ENCODE measurements at regions not wholly inside any gene's neighbourhood (a gene's known extent, or its start where the extent isn't known, plus 50 kb on each side); places are given as distances from the start of the nearest gene placed in this dataset.

GRCh38 chr4:26047795-26048194 lies 133.8 kb downstream of the SMIM20 start:
- no peak overlapping the region for H3K4me3 ChIP-seq (ENCODE audit: low read depth, low read length)
- no peak for TF ChIP-seq CTCF (IDR thresholded peaks at IDR 0.05; ENCODE audit: low read depth, low read length)

- TF ChIP-seq CTCF (IDR thresholded peaks at IDR 0.05; ENCODE audit: low read depth, low read length): no peak
- no peak overlapping the region for H3K4me3 ChIP-seq (ENCODE audit: low read depth, low read length)
Observed at GRCh38 chr4:26048378-26048882, 134.4 kb downstream of the SMIM20 start.

- no peak for TF ChIP-seq CTCF (IDR thresholded peaks at IDR 0.05; ENCODE audit: low read depth, low read length)
- no peak overlapping the region for H3K4me3 ChIP-seq (ENCODE audit: low read depth, low read length)
Observed at GRCh38 chr4:26048950-26049349, 134.9 kb downstream of the SMIM20 start.

- H3K4me3 ChIP-seq (ENCODE audit: low read depth, low read length): no peak overlapping the region
- no peak for TF ChIP-seq CTCF (IDR thresholded peaks at IDR 0.05; ENCODE audit: low read depth, low read length)
Observed at GRCh38 chr4:26049447-26049846, 135.4 kb downstream of the SMIM20 start.

GRCh38 chr4:26050212-26050643 lies 136.2 kb downstream of the SMIM20 start:
- TF ChIP-seq CTCF (IDR thresholded peaks at IDR 0.05; ENCODE audit: low read depth, low read length): no peak
- no peak overlapping the region for H3K4me3 ChIP-seq (ENCODE audit: low read depth, low read length)

- no peak overlapping the region for H3K4me3 ChIP-seq (ENCODE audit: low read depth, low read length)
- TF ChIP-seq CTCF (IDR thresholded peaks at IDR 0.05; ENCODE audit: low read depth, low read length): no peak
Observed at GRCh38 chr4:26050671-26051070, 136.7 kb downstream of the SMIM20 start.

GRCh38 chr4:26051240-26051639 lies 137.2 kb downstream of the SMIM20 start:
- no peak for TF ChIP-seq CTCF (IDR thresholded peaks at IDR 0.05; ENCODE audit: low read depth, low read length)
- H3K4me3 ChIP-seq (ENCODE audit: low read depth, low read length): no peak overlapping the region

All from WI38 (cell line).